ENCODE measurements at regions not wholly inside any gene's neighbourhood (a gene's known extent, or its start where the extent isn't known, plus 50 kb on each side); places are given as distances from the start of the nearest gene placed in this dataset.

- no peak for DNase-seq
Measured at GRCh38 chr17:68657576-68657975, 56.4 kb upstream of the FAM20A start.

GRCh38 chr17:68657166-68657565 lies 56.0 kb upstream of the FAM20A start:
- DNase-seq: no peak

DNA sequence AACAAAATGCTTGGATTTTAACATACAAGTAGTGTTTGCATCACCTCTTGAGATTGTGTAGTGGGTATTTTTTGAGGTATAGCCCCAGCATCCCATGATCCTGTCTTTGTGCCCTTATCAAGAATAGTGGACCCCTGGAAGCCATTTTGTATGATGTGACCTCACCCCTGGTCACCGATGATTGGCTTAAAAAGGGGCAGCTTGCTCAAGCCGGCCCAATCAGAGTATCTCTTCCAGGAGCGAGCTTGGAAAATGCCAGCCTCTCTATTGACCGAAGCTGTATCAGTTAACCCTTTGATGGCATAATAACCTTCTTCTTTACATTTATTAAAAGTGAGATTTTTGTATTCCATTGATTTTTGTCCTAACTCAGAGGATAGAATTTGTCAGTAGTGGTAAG lies 55.5 kb upstream of the FAM20A start:
- no peak for DNase-seq

Measured in CD4-positive, alpha-beta T cell treated with Interleukin-17A for 4 hours (primary cell).